Ishikawa (cell line): ENCODE measurements at regions not wholly inside any gene's neighbourhood (a gene's known extent, or its start where the extent isn't known, plus 50 kb on each side); places are given as distances from the start of the nearest gene placed in this dataset.

Experiments used
- CEBPB ChIP-seq: IDR thresholded peaks from 2 replicates; pipeline ENCODE4 v1.6.1; 2012
- CREB1 ChIP-seq: IDR thresholded peaks from 2 replicates; pipeline ENCODE4 v1.6.1; 2012; ENCODE audit warnings: low read depth
- EGR1 ChIP-seq: IDR thresholded peaks from 2 replicates; pipeline ENCODE4 v1.6.1; 2012
- EP300 ChIP-seq: IDR thresholded peaks from 2 replicates; pipeline ENCODE4 v1.6.1; 2012; ENCODE audit warnings: borderline replicate concordance
- FOXM1 ChIP-seq: IDR thresholded peaks from 2 replicates; pipeline ENCODE4 v1.6.1; 2012; ENCODE audit warnings: low read depth, borderline replicate concordance
- NFIC ChIP-seq: IDR thresholded peaks from 2 replicates; pipeline ENCODE4 v1.6.1; 2012
- RAD21 ChIP-seq: IDR thresholded peaks from 2 replicates; pipeline ENCODE4 v1.6.1; 2012; ENCODE audit warnings: low read depth
- TAF1 ChIP-seq: IDR thresholded peaks from 2 replicates; pipeline ENCODE4 v1.6.1; 2012; ENCODE audit warnings: low read depth, mild to moderate bottlenecking
- TCF12 ChIP-seq: IDR thresholded peaks from 2 replicates; pipeline ENCODE4 v1.6.1; 2012; ENCODE audit warnings: low read depth
- TEAD4 ChIP-seq: IDR thresholded peaks from 2 replicates; pipeline ENCODE4 v1.6.1; 2012
- USF1 ChIP-seq: IDR thresholded peaks from 2 replicates; pipeline ENCODE4 v1.6.1; 2012
- YY1 ChIP-seq: IDR thresholded peaks from 2 replicates; pipeline ENCODE4 v1.6.1; 2012; ENCODE audit warnings: low read depth
- ZBTB7A ChIP-seq: IDR thresholded peaks from 2 replicates; pipeline ENCODE4 v1.6.1; 2012; ENCODE audit warnings: low read depth
- TF ChIP-seq, protein P1 (sequence below): IDR thresholded peaks from 2 replicates; pipeline ENCODE4 v1.6.1; 2012
- TF ChIP-seq, protein P2 (sequence below): IDR thresholded peaks from 2 replicates; pipeline ENCODE4 v1.6.1; 2012; ENCODE audit warnings: low read depth, mild to moderate bottlenecking

DNA sequence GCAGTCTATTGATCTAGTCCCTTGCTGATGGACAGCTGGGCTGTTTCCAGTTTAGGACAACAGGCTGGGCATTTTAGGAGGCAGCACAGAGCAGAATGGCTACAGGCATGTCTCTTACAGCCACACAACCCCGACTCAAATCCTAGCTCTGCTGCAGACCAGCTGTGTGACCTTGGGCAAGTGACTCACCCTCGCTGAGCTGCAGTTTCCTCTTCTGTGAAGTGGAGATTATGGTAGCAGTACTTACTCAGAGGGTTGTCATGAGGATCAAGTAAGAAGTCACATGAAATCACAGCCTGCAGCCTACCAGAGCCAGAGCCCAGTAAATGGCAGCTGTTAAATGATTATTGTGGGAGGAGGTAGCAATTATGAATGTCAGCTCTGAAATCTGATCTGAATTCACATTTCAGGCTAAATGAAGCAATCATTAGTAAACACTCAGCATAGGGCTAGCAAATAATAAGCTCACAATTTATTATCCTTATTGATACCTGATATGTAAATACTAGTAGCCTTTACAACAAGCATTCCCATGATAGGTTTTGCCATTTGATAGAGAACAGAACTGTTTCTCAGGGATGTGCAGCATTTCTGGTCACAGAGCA lies 58.9 kb downstream of the MYEOV start:
- no peak for TF ChIP-seq RAD21
- no peak for TF ChIP-seq TEAD4
- no peak for TF ChIP-seq TAF1
- TF ChIP-seq, protein P1, sequence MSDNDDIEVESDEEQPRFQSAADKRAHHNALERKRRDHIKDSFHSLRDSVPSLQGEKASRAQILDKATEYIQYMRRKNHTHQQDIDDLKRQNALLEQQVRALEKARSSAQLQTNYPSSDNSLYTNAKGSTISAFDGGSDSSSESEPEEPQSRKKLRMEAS: no peak
- TF ChIP-seq CEBPB: no peak
- TF ChIP-seq NFIC: no peak
- TF ChIP-seq ZBTB7A: no peak
- TF ChIP-seq EGR1: no peak
- no peak for TF ChIP-seq FOXM1
- no peak for TF ChIP-seq EP300
- no peak for TF ChIP-seq TCF12

DNA sequence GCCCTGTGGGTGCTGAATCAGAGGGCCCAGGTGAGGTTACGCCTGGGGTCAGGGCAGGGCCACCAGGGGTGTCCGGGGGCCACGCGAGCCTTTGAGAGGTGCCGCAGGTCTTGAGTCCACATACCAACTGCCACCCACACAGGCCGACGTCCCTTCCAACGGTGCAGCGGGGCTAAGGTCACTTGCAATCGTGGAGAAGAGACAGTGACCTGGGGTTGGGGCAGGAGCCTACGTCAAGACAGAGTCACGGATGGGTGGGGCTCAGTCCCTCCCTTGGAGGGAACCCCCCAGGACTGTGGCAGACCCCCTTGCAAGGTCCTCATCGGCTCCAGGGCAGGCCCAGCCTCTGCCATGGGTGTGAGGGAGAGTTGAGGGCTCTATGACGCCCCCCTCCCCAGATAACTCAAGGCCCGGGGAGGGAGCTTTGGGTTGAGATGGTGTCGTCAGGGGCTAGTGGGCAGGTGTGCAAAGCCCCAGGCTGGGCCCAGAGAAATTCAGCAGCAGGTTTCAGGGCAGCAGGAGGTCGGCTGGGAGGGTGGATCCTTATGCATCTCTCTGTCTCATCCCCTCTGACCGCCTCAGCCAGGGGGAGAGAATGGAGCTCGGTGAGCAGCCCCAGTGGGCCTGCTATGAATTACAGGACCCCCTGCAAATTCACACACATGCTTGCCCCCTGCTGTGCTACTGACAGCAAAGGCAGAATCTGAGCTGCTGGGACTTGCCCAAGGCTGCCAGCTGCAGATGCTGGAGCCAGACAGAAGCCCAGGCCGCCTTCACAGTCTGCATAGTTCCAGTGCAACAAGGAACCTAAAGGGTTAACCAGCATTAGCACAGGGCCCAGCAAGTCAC lies 60.0 kb downstream of the MYEOV start:
- TF ChIP-seq, protein P1: no peak
- no peak for TF ChIP-seq NFIC
- TF ChIP-seq TEAD4: no peak

- TF ChIP-seq TCF12 (no peak), TEAD4 (no peak), YY1 (no peak), USF1 (no peak), FOXM1 (no peak), ZBTB7A (no peak), NFIC (no peak), EP300 (no peak), RAD21 (no peak), CREB1 (no peak), EGR1 (no peak), CEBPB (no peak), TAF1 (no peak)
- TF ChIP-seq, protein P2, sequence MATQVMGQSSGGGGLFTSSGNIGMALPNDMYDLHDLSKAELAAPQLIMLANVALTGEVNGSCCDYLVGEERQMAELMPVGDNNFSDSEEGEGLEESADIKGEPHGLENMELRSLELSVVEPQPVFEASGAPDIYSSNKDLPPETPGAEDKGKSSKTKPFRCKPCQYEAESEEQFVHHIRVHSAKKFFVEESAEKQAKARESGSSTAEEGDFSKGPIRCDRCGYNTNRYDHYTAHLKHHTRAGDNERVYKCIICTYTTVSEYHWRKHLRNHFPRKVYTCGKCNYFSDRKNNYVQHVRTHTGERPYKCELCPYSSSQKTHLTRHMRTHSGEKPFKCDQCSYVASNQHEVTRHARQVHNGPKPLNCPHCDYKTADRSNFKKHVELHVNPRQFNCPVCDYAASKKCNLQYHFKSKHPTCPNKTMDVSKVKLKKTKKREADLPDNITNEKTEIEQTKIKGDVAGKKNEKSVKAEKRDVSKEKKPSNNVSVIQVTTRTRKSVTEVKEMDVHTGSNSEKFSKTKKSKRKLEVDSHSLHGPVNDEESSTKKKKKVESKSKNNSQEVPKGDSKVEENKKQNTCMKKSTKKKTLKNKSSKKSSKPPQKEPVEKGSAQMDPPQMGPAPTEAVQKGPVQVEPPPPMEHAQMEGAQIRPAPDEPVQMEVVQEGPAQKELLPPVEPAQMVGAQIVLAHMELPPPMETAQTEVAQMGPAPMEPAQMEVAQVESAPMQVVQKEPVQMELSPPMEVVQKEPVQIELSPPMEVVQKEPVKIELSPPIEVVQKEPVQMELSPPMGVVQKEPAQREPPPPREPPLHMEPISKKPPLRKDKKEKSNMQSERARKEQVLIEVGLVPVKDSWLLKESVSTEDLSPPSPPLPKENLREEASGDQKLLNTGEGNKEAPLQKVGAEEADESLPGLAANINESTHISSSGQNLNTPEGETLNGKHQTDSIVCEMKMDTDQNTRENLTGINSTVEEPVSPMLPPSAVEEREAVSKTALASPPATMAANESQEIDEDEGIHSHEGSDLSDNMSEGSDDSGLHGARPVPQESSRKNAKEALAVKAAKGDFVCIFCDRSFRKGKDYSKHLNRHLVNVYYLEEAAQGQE: no peak
- TF ChIP-seq, protein P1: no peak
Measured at GRCh38 chr11:69354545-69354897, 60.6 kb downstream of the MYEOV start.

DNA sequence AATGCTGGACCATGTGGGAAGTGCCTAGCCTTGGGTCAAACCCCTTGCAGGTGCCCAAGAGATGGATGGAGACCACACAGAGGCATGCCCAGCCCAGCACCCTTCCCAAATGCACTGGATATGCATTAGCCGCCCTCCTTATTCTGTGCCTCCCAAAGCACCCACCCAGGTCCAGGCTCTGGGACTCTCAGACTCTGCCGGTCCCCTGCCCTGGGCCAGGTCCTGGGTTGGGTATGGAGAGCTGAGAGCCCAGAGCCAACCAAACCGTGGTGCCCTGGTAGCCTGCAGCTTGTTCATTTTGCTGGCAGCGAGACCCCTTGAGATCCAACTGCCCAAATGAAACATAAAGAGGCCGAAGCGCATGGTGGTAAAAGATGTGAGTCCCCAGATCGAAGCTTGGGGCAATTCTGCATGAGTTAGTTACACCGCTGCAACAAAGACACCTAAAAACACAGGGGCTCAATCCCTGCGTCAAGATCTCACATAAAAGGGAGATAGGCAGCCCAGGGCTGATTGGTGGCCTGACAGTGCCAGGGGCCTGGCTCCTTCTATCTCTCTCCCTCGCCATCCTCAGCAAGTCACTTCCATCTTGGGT lies 61.5 kb downstream of the MYEOV start:
- TF ChIP-seq RAD21: no peak
- TF ChIP-seq, protein P1: no peak
- no peak for TF ChIP-seq TEAD4
- no peak for TF ChIP-seq TCF12
- no peak for TF ChIP-seq ZBTB7A
- TF ChIP-seq USF1: no peak
- no peak for TF ChIP-seq CREB1
- TF ChIP-seq NFIC: no peak
- no peak for TF ChIP-seq CEBPB
- TF ChIP-seq YY1: no peak
- no peak for TF ChIP-seq FOXM1

GRCh38 chr11:69355959-69356702 lies 62.2 kb downstream of the MYEOV start:
- TF ChIP-seq NFIC: no peak
- TF ChIP-seq, protein P2: no peak
- TF ChIP-seq TCF12: no peak
- no peak for TF ChIP-seq CREB1
- TF ChIP-seq TEAD4: no peak
- no peak for TF ChIP-seq RAD21
- TF ChIP-seq EGR1: no peak
- no peak for TF ChIP-seq ZBTB7A
- no peak for TF ChIP-seq TAF1
- TF ChIP-seq YY1: no peak
- TF ChIP-seq USF1: no peak
- TF ChIP-seq EP300: no peak
- TF ChIP-seq FOXM1: no peak
- TF ChIP-seq, protein P1: no peak
